SW 1271 (cell line): ENCODE measurements at regions not wholly inside any gene's neighbourhood (a gene's known extent, or its start where the extent isn't known, plus 50 kb on each side); places are given as distances from the start of the nearest gene placed in this dataset.

ENCODE experiments used
- DNase-seq, 2 experiments: peaks; one replicate each; lab custom pipeline; 2025; lab: John Stamatoyannopoulos, UW

GRCh38 chrX:20382082-20382481 lies 115.4 kb upstream of the RPS6KA3 start:
- DNase-seq, result no peak

GRCh38 chrX:20378233-20378920 lies 111.7 kb upstream of the RPS6KA3 start:
- no peak for DNase-seq

- DNase-seq, result no peak
Observed at GRCh38 chrX:20374900-20375438, 108.3 kb upstream of the RPS6KA3 start.

- no peak for DNase-seq
Observed at GRCh38 chrX:20374450-20374849, 107.7 kb upstream of the RPS6KA3 start.

GRCh38 chrX:20373063-20373462 lies 106.4 kb upstream of the RPS6KA3 start:
- no peak for DNase-seq

GRCh38 chrX:20372533-20372932 lies 105.8 kb upstream of the RPS6KA3 start:
- no peak for DNase-seq

- no peak for DNase-seq
Observed at GRCh38 chrX:20369468-20369867, 102.8 kb upstream of the RPS6KA3 start.

GRCh38 chrX:20364238-20364637 lies 97.5 kb upstream of the RPS6KA3 start:
- DNase-seq, result no peak

GRCh38 chrX:20363275-20363674 lies 96.6 kb upstream of the RPS6KA3 start:
- no peak for DNase-seq

- no peak for DNase-seq
Observed at GRCh38 chrX:20362268-20363267, 95.9 kb upstream of the RPS6KA3 start.

GRCh38 chrX:20361890-20362262 lies 95.2 kb upstream of the RPS6KA3 start:
- DNase-seq, result no peak

GRCh38 chrX:20361081-20361889 lies 94.6 kb upstream of the RPS6KA3 start:
- DNase-seq, result no peak

GRCh38 chrX:20355187-20355586 lies 88.5 kb upstream of the RPS6KA3 start:
- DNase-seq, result no peak

- DNase-seq, result no peak
Observed at GRCh38 chrX:20354505-20354904, 87.8 kb upstream of the RPS6KA3 start.

- DNase-seq, result no peak
Observed at GRCh38 chrX:20352935-20353336, 86.2 kb upstream of the RPS6KA3 start.

- DNase-seq, result no peak
Observed at GRCh38 chrX:20352504-20352903, 85.8 kb upstream of the RPS6KA3 start.

- DNase-seq, result no peak
Observed at GRCh38 chrX:20350596-20350995, 83.9 kb upstream of the RPS6KA3 start.

- no peak for DNase-seq
Observed at GRCh38 chrX:20348139-20348538, 81.4 kb upstream of the RPS6KA3 start.

- DNase-seq, result no peak
Observed at GRCh38 chrX:20347481-20347880, 80.8 kb upstream of the RPS6KA3 start.

GRCh38 chrX:20333672-20334071 lies 67.0 kb upstream of the RPS6KA3 start:
- no peak for DNase-seq

GRCh38 chrX:20330545-20330944 lies 63.8 kb upstream of the RPS6KA3 start:
- DNase-seq, result no peak

- DNase-seq, result no peak
Observed at GRCh38 chrX:20329435-20329834, 62.7 kb upstream of the RPS6KA3 start.
